DMS79 treated with DMSO at 0.1 percent for 48 hours (cell line): ENCODE measurements at regions not wholly inside any gene's neighbourhood (a gene's known extent, or its start where the extent isn't known, plus 50 kb on each side); places are given as distances from the start of the nearest gene placed in this dataset.
"Not testable (repeated sequence)": the region's sequence is repeated elsewhere in the genome, so short reads cannot be mapped to it uniquely, and the experiment has no call there.

ENCODE experiments used
- DNase-seq: peaks from one replicate; lab custom pipeline; 2025; lab: John Stamatoyannopoulos, UW

DNA sequence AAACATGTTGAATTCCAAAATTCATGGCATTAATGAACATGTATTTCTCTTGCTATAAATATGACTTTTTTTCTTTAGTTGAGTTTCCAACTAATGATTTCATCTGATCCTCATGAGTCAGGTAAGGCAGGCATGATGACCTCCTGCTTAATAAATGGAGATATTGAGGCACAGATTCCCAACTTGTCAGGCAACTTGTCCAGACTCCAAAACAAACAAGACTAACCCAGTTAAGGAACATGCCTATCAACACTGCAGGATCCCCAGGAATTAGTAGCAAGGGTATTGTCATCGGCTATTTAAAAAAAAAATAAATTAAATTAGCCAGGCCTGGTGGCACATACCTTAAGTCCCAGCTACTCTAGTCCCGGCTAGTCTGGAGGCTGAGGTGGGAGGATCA is 121.3 kb upstream of the SALL4 start:
- DNase-seq: no peak

DNA sequence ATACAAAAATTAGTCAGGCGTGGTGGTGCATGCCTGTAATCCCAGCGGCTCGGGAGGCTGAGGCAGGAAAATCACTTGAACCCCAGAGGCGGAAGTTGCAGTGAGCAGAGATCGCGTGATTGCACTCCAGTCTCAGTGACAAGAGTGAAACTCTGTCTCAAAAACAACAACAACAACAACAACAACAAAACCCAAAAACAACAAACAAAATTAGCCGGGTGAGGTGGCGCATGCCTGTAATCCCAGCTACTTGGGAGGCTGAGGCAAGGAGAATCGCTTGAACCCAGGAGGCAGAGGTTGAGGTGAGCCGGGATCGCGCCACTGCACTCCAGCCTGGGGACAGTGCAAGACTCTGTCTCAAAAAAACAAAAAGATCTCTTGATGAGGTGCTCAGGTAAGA is 120.5 kb upstream of the SALL4 start:
- DNase-seq: not testable (repeated sequence)

- DNase-seq: no peak
These were observed 116.2 kb upstream of the SALL4 start for GRCh38 chr20:51918561-51918960.

DNA sequence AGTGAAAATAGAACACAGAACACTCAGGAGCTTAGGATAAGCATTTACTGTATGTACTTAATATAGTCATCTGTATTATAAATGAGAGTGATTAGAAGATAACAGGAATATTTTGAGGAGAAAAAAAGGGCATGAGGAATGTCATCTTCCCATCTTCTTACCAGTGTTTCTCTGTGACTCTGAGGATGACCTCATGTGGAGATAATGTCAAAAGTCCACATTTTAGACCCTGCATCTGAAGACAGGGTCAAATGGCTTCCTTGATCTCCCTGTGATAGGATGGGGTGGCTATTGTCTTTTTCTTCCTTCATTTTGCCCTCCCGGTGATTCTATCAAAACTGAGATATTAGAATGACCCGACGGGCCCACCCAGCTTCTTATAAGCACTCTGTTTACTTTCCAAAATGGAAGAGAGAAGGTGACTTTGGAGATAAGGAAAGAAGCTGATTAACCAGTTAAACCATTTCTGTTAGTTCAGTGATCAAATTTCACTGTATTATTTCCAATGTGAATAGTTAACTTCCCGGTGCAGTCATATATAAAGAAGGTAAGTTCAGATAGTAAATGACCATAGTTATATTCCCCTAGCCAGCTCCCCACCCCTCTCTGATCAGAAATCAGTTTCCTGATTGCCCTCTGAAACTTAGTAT is 115.7 kb upstream of the SALL4 start:
- no peak for DNase-seq

GRCh38 chr20:51916244-51916643 is 113.9 kb upstream of the SALL4 start:
- DNase-seq: no peak

DNA sequence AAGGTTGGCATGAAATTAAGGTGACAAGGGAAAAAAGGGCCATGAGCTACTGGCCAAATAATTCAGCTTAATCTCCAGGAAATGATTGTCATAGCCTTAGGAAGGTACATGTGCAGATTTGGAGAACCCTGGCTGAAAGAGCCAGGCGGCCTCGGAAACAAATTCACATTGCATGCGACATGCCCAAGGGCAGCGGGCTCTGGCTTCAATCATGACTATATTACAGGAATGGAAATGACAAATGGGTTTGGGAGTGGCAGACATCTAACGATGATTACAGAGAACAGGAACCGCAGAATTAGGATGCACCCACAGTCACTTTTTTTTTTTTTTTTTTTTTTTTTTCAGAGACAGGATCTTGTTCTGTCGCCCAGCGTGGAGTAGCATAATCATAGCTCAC is 112.4 kb upstream of the SALL4 start:
- DNase-seq: no peak

GRCh38 chr20:51910321-51911050 is 108.2 kb upstream of the SALL4 start:
- no peak for DNase-seq

GRCh38 chr20:51906679-51907078 is 104.4 kb upstream of the SALL4 start:
- no peak for DNase-seq

DNA sequence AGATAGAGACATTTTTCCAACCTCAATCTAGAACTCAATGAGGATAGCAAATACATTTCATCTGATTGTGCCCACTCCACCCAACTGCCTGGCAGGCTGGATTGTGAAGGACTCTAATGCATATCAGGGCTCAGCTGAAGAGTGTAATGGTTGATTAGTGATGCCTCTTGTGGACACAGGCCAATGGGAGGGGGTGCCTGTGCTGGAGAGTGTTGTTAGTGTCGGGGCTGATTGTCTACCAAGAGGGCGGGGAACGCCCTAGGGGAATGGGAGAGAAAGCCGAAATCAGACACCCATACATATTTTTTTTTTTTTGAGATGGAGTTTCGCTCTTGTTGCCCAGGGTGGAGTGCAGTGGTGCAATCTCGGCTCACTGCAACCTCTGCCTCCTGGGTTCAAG is 103.7 kb upstream of the SALL4 start:
- DNase-seq: peak; percentile 67

DNA sequence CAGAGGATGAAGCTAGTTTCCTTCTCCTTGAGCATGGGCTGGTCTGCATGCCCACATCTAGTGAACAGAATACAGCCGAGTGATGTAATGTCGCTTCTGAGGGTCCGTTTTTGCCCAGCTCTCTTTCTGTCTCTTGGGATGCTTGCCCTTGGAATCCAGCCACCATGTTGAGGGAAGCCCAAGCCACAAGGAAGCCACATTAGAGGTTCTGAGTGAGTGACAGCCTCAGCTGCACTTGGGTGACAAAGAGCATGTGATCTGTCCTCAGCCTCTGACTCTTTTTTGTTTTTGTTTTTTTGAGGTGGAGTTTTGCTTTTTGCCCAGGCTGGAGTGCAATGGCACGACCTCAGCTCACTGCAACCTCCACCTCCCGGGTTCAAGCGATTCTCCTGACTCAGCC is 100.6 kb upstream of the SALL4 start:
- DNase-seq: no peak

DNA sequence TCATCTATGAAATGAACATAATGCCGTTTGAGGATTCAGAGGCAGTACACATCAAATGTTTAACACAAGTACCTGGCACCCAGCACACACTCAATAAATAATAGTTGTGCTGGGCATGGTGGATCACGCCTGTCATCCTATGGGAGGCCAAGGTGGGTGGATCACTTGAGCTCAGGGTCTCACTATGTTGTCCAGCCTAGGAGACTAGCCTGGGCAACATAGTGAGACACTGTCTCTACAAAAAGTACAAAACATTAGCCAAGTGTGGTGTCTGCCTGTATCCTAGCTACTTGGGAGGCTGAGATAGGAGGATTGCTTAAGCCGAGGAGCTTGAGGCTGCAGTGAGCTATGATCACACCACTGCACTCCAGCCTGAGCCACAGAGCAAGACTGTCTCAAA is 98.1 kb upstream of the SALL4 start:
- DNase-seq: no peak

DNA sequence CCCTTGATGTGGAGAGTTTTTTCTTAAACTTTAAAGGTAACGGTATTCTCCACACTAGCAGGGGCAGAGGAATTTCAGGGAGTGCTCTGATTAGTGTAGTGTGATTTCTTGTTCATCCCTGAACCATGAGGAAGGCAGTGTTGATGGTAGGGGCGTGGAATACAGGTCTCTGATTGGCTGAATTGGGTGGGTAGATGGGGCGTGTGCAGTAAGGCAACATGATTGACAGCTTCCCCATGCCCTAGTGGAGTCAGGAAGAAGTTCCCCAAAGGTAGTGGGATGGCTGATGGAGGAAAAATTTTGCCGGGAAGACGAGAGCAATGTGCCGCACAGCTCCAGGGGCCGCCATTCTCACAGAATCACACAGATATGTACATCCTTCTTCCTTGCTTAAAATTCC is 97.4 kb upstream of the SALL4 start:
- no peak for DNase-seq

DNA sequence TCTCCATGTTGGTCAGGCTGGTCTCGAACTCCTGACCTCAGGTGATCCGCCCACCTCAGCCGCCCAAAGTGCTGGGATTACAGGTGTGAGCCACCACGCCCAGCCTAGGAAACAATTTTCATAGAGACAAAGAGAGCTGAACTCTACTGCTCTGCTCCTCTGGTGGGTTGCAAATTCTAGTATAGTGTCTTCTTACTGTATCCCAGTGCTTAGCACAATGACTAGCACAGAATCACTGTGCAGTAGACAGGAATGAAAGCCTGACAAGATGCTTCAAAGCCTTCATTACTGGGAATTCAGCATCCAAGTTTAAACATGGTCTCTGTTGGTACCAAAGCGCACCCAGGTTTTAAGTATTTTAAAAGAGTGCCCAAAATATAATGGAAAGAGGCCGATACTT is 96.5 kb upstream of the SALL4 start:
- no peak for DNase-seq

DNA sequence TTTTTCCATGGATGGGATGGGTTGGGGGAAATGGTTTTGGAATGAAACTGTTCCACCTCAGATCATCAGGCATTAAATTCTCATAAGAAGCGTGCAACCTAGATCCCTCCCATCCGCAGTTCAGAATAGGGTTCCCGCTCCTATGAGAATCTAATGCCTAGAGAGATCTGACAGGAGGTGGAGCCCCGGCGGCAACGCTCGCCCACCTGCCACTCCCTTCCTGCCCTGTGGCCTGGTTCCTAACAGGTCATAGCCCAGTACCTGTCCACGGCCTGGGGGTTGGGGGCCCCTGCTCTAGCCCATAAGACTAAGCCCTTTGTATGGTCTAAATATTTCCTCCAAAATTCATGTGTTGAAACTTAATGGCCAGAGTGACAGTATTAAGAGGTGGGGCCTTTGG is 92.3 kb upstream of the SALL4 start:
- DNase-seq: no peak

- DNase-seq: no peak
These were observed 91.9 kb upstream of the SALL4 start for GRCh38 chr20:51894201-51894600.

- no peak for DNase-seq
These were observed 91.4 kb upstream of the SALL4 start for GRCh38 chr20:51893723-51894122.

DNA sequence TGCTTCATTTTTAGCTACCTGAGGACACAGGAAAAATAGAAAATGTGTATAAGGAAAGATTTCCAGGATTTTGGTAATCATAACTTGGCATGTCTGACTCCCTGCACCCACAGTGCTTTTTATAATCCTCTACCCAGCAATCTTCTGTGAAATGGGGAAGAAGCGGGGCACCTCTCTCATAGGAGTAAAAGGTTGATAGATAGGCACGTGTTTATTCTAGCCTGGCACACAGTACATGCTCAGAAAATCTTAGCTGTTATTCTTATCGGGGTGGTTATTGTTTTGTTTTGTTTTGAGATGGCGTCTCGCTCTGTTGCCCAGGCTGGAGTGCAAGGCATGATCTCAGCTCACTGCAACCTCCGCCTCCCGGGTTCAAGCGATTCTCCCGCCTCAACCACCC is 87.7 kb upstream of the SALL4 start:
- no peak for DNase-seq

GRCh38 chr20:51889466-51889865 is 87.1 kb upstream of the SALL4 start:
- DNase-seq: no peak

DNA sequence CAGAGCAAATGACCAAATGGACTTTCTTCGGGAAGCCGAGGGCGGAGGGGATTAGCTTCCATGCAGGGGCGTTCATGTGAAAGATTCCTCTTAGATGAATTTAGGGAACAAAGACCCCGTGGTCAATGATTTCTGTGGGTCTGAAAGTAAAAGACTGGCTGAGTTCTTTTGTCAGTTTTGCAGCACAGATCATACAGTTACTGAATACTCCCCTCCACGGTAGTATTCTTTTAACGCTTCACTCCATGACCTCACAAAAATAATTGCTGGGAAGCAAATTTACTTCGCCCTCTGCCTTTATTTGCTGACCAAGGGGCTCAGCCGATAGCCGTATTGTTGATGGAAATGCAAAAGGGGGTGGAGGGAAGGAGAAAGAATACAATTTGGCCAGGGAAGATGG is 86.0 kb upstream of the SALL4 start:
- DNase-seq: no peak

GRCh38 chr20:51886891-51887608 is 84.7 kb upstream of the SALL4 start:
- no peak for DNase-seq

- DNase-seq: no peak
These were observed 84.0 kb upstream of the SALL4 start for GRCh38 chr20:51886341-51886740.

DNA sequence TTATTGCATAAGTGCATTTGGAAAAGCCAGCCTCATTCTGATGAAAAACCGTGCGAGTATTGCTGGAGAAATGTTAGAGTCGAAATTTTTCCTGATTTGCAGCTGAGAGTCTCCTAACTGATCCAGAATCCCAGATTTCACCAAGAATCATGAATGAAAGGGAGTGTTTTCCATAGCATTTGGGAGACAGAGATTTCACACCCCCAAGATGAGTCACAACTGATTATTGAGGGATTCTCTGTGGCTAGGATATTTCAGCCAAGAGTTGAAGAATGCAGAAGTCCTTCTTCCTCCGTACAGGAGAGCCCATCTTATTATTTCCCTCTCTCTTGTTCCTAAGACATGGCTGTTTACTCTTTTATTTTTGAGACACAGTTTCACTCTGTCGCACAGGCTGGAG is 82.2 kb upstream of the SALL4 start:
- no peak for DNase-seq

DNA sequence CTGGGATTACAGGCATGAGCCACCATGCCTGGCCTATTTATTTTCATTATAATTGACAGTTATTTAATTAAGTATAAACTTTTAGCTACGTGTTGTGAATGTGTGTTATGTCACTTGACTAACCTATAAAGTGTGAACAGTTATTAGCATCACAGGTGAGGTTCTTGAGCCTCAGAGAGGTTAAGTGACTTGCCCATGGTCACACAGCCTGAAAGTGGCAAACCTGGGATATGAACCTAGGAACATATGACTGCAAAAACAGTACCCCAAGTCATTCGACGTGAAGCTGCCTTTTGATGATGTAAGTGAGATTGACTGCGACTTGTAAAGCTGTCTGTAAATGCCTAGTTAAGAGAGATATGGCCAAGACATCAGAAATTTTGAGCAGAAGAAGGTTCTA is 77.9 kb upstream of the SALL4 start:
- DNase-seq: no peak
